DND-41 (cell line): ENCODE measurements at regions not wholly inside any gene's neighbourhood (a gene's known extent, or its start where the extent isn't known, plus 50 kb on each side); places are given as distances from the start of the nearest gene placed in this dataset.

Source experiments
- ATAC-seq: fragments of 200-7000 bp; cut with Tn5 transposase; 3 replicates; pipeline ENCODE4 v1.9.1; 2021; ENCODE audit warnings: low read depth; ENCODE audit not compliant: insufficient read depth
- DNase-seq: peaks from one replicate; pipeline ENCODE4 v3.0.0-alpha.2; 2020
- H2AFZ ChIP-seq: 2 replicates; pipeline ENCODE4 v1.6.0; 2012; ENCODE audit warnings: low read depth, low read length
- H3K27ac ChIP-seq: 2 replicates; pipeline ENCODE4 v1.5.1; 2012; ENCODE audit warnings: low read length, inconsistent platforms
- H3K27me3 ChIP-seq: fragments of 200-600 bp; sonication (generic); 2 replicates; pipeline ENCODE4 v1.6.0; 2012; ENCODE audit warnings: low read length, mild to moderate bottlenecking, inconsistent platforms; ENCODE audit not compliant: insufficient read depth, poor library complexity
- H3K36me3 ChIP-seq: 2 replicates; pipeline ENCODE4 v1.5.1; 2012; ENCODE audit warnings: low read length, inconsistent platforms; ENCODE audit not compliant: insufficient read depth
- H3K4me1 ChIP-seq: 2 replicates; pipeline ENCODE4 v1.5.1; 2012; ENCODE audit warnings: mild to moderate bottlenecking, low read length; ENCODE audit not compliant: insufficient read depth
- H3K4me2 ChIP-seq: 2 replicates; pipeline ENCODE4 v1.6.0; 2012; ENCODE audit warnings: mild to moderate bottlenecking, moderate library complexity, low read length, inconsistent platforms; ENCODE audit not compliant: insufficient read depth
- H3K4me3 ChIP-seq, 2 experiments: fragments of 200-600 bp in 1 of 2; shearing (Covaris generic) in 1 of 2; 2 replicates each; pipeline ENCODE4 v1.5.1; 2012 to 2016; ENCODE audit warnings: inconsistent platforms in 2 of 2, low read length in 2 of 2, mild to moderate bottlenecking in 2 of 2, low read depth in 1 of 2, moderate library complexity in 1 of 2
- H3K79me2 ChIP-seq: 2 replicates; pipeline ENCODE4 v1.6.0; 2012; ENCODE audit warnings: low read length, inconsistent platforms; ENCODE audit not compliant: insufficient read depth
- H3K9ac ChIP-seq: 2 replicates; pipeline ENCODE4 v1.6.0; 2012; ENCODE audit warnings: low read depth, mild to moderate bottlenecking, inconsistent platforms, low read length, moderate library complexity
- H3K9me3 ChIP-seq: 2 replicates; pipeline ENCODE4 v1.5.1; 2012; ENCODE audit warnings: low read length, moderate library complexity, mild to moderate bottlenecking, inconsistent platforms; ENCODE audit not compliant: insufficient read depth, severe bottlenecking
- H4K20me1 ChIP-seq: 2 replicates; pipeline ENCODE4 v1.6.0; 2012; ENCODE audit warnings: low read length; ENCODE audit not compliant: insufficient read depth
- EZH2 ChIP-seq: IDR thresholded peaks from 3 replicates; pipeline ENCODE4 v1.6.1; 2012; ENCODE audit warnings: borderline replicate concordance, low read depth, mild to moderate bottlenecking, moderate library complexity, low read length, inconsistent platforms; ENCODE audit not compliant: severe bottlenecking
- TF ChIP-seq, protein P1 (sequence below): IDR thresholded peaks from 2 replicates; pipeline ENCODE4 v1.5.1; 2012; ENCODE audit warnings: borderline replicate concordance, low read length, moderate library complexity, mild to moderate bottlenecking; ENCODE audit not compliant: poor library complexity, severe bottlenecking; ENCODE audit errors: extremely low read depth

DNA sequence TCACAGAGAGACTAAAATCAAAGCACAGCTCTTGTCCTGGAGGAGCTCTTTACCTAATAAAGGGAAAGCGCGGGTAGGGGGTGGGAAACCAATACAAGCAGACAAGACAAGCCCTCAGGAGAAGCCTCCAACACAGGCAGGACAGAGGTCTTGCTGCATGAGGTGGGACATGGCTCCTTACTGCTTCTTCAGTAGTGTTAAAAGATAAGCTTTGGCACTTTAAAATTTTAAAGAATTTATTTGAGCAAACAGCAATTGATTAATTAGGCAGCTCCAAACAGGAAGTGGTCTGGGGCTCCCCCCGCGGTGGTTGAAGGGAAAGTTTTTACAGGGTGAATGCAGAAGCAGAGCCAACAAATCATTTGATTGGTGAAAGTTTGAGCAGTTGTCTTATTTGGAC, 50.3 kb upstream of the MACC1 start:
- DNase-seq (peak; percentile 4), ATAC-seq (no peak)
- H4K20me1 ChIP-seq: no peaks in the 10 kb centered on the region
- no peaks in the 10 kb centered on the region for H3K27me3 ChIP-seq
- H3K79me2 ChIP-seq: no peaks in the 10 kb centered on the region
- H3K9me3 ChIP-seq: no peaks in the 10 kb centered on the region
- H3K27ac ChIP-seq: no peak overlapping the region
- H3K4me3 ChIP-seq: no peak overlapping the region
- H3K4me2 ChIP-seq: no peak overlapping the region
- H3K4me1 ChIP-seq: no peaks in the 10 kb centered on the region
- H3K9ac ChIP-seq: no peak overlapping the region
- no peaks in the 10 kb centered on the region for H3K36me3 ChIP-seq
- H2AFZ ChIP-seq: no peak overlapping the region
- TF ChIP-seq, protein P1, sequence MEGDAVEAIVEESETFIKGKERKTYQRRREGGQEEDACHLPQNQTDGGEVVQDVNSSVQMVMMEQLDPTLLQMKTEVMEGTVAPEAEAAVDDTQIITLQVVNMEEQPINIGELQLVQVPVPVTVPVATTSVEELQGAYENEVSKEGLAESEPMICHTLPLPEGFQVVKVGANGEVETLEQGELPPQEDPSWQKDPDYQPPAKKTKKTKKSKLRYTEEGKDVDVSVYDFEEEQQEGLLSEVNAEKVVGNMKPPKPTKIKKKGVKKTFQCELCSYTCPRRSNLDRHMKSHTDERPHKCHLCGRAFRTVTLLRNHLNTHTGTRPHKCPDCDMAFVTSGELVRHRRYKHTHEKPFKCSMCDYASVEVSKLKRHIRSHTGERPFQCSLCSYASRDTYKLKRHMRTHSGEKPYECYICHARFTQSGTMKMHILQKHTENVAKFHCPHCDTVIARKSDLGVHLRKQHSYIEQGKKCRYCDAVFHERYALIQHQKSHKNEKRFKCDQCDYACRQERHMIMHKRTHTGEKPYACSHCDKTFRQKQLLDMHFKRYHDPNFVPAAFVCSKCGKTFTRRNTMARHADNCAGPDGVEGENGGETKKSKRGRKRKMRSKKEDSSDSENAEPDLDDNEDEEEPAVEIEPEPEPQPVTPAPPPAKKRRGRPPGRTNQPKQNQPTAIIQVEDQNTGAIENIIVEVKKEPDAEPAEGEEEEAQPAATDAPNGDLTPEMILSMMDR: no peak
- TF ChIP-seq EZH2: no peak

DNA sequence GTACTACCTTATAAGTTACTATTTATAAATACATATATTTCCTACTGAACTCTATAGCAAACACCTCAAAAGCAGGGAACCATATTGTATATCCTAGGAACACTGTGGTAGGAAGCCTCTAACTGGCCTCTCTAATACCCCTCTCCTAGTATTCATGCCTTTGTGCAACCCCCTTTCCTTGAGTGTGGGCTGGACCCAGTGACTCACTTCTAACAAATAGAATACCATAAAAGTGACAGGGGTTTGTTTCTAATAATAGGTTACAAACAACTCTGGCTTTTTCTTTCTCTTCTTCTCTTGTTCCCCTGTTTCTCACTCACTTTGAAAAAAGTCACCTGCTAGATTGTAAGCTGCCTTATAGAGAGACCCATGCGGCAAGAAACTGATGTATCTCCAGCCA, 51.6 kb upstream of the MACC1 start:
- Histone ChIP-seq H3K4me2 (no peak overlapping the region), H3K4me1 (no peaks in the 10 kb centered on the region), H2AFZ (no peak overlapping the region), H3K36me3 (no peaks in the 10 kb centered on the region), H3K4me3 (no peak overlapping the region), H3K27ac (no peak overlapping the region), H3K79me2 (no peaks in the 10 kb centered on the region), H4K20me1 (no peaks in the 10 kb centered on the region), H3K27me3 (no peaks in the 10 kb centered on the region), H3K9ac (no peak overlapping the region), H3K9me3 (no peaks in the 10 kb centered on the region)
- no peak for DNase-seq
- ATAC-seq: no peak
- TF ChIP-seq, protein P1: no peak
- TF ChIP-seq EZH2: no peak

DNA sequence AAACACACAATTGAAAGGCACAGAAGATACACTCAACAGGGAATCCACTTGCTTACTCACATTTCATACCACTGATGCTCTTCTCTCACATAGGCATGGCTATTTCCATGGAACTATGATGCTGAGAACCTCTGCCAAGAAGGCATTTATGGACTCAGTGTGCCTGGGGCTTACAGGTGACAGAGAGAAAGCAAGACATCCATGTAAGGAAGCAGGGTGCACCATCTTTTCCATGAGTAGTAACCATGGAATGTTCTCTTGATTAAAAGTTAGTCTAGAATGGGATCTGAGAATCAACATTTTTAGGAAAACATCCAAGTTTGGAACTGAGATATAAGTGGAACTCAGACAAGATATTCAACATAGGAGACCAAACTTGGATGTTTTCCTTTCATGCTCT, 52.5 kb upstream of the MACC1 start:
- H3K79me2 ChIP-seq: no peaks in the 10 kb centered on the region
- H3K4me1 ChIP-seq: no peaks in the 10 kb centered on the region
- no peak for TF ChIP-seq EZH2
- TF ChIP-seq, protein P1: no peak
- H3K27ac ChIP-seq: no peak overlapping the region
- H3K27me3 ChIP-seq: no peaks in the 10 kb centered on the region
- DNase-seq (no peak), ATAC-seq (no peak)
- H3K36me3 ChIP-seq: no peaks in the 10 kb centered on the region
- no peaks in the 10 kb centered on the region for H4K20me1 ChIP-seq
- H3K9me3 ChIP-seq: no peaks in the 10 kb centered on the region
- H3K9ac ChIP-seq: no peak overlapping the region
- H3K4me3 ChIP-seq: no peak overlapping the region
- H3K4me2 ChIP-seq: no peak overlapping the region
- H2AFZ ChIP-seq: no peak overlapping the region

DNA sequence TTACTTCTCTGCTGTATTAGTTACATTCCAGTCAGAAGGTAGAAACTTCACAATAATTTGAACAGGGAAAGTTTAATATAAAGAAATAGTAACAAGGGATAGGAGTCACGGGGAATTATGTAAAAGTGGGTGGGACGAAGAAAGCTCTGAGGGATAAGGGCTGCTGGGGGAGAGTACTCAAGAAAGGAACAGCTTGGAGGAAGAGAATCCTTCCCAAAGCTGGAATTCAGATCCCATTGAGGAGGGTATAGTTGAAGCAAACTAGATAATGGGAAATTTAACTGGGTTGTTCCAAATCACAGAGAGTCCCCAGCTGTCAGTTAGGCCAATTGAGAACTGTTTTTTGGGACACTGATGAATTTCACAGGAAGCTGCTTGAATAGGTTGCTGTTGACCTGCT, 53.2 kb upstream of the MACC1 start:
- no peaks in the 10 kb centered on the region for H3K9me3 ChIP-seq
- ATAC-seq (no peak), DNase-seq (no peak)
- H3K4me2 ChIP-seq: no peak overlapping the region
- no peaks in the 10 kb centered on the region for H3K27me3 ChIP-seq
- no peaks in the 10 kb centered on the region for H4K20me1 ChIP-seq
- H3K27ac ChIP-seq: no peak overlapping the region
- H3K79me2 ChIP-seq: no peaks in the 10 kb centered on the region
- H3K4me1 ChIP-seq: no peaks in the 10 kb centered on the region
- H2AFZ ChIP-seq: no peak overlapping the region
- no peaks in the 10 kb centered on the region for H3K36me3 ChIP-seq
- H3K4me3 ChIP-seq: no peak overlapping the region
- H3K9ac ChIP-seq: no peak overlapping the region
- no peak for TF ChIP-seq EZH2
- TF ChIP-seq, protein P1: no peak
